NB4 (cell line): ENCODE measurements at regions not wholly inside any gene's neighbourhood (a gene's known extent, or its start where the extent isn't known, plus 50 kb on each side); places are given as distances from the start of the nearest gene placed in this dataset.

Experiments used
- TF ChIP-seq, protein P1 (sequence below): IDR thresholded peaks from one replicate; pipeline ENCODE4 v1.5.1; 2012; ENCODE audit warnings: low read depth, low read length
- TF ChIP-seq, protein P2 (sequence below): IDR thresholded peaks from 2 replicates; pipeline ENCODE4 v1.6.1; 2011; ENCODE audit warnings: low read depth, low read length

DNA sequence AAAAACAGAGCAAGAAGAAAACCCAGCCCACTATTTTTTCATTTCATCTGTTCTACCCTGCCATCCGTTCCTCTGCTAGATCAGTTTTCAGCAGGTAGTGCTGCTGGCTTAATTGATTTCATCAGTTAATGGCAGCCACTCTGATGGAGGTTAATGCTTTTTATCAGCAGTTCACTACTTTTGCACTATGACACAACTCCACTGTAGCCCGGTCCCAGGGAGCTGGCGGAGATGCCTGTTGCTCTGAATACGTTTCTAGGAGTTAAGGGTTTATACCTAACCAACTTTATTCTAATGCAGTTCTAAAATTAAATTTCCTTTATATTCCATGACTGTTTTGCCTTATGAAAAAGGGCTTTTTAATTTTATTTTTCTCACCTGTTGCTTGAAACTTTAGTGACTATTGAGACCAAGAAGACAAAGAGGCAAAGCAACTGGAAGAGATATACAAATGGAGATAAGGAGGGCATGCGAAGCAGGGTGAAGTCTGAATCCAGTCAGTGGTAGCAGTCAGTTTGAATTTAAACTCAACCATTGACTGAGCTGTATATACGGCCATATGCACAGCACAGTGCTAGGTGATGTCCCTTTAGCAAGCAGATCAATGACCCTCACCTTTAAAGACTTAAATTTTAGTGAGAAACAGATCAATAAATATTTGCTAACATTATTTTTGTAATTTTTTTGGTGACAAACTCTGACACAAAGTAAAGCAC lies 477.9 kb downstream of the LMO4 start:
- TF ChIP-seq, protein P1, sequence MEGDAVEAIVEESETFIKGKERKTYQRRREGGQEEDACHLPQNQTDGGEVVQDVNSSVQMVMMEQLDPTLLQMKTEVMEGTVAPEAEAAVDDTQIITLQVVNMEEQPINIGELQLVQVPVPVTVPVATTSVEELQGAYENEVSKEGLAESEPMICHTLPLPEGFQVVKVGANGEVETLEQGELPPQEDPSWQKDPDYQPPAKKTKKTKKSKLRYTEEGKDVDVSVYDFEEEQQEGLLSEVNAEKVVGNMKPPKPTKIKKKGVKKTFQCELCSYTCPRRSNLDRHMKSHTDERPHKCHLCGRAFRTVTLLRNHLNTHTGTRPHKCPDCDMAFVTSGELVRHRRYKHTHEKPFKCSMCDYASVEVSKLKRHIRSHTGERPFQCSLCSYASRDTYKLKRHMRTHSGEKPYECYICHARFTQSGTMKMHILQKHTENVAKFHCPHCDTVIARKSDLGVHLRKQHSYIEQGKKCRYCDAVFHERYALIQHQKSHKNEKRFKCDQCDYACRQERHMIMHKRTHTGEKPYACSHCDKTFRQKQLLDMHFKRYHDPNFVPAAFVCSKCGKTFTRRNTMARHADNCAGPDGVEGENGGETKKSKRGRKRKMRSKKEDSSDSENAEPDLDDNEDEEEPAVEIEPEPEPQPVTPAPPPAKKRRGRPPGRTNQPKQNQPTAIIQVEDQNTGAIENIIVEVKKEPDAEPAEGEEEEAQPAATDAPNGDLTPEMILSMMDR = no peak
- TF ChIP-seq, protein P2, sequence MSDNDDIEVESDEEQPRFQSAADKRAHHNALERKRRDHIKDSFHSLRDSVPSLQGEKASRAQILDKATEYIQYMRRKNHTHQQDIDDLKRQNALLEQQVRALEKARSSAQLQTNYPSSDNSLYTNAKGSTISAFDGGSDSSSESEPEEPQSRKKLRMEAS = no peak
